Lung (tissue), 11 donors: ENCODE measurements at regions not wholly inside any gene's neighbourhood (a gene's known extent, or its start where the extent isn't known, plus 50 kb on each side); places are given as distances from the start of the nearest gene placed in this dataset.
"Not testable (repeated sequence)": the region's sequence is repeated elsewhere in the genome, so short reads cannot be mapped to it uniquely, and the experiment has no call there.

Experiments
- ATAC-seq: fragments of 200-7000 bp; cut with Tn5 transposase; one replicate; pipeline ENCODE4 v1.9.1; 2020; ENCODE audit warnings: moderate number of reproducible peaks; ENCODE audit not compliant: insufficient read depth, low FRiP score
- DNase-seq, 3 donors: peaks; one replicate each; pipeline ENCODE4 v3.0.0-alpha.2; 2013 to 2017
- H3K27ac ChIP-seq, 2 donors: one replicate each; pipeline ENCODE4 v1.5.1; 2013; ENCODE audit warnings: mild to moderate bottlenecking in 2 of 2, moderate library complexity in 2 of 2, control low read depth in 1 of 2, inconsistent platforms in 1 of 2, low read depth in 1 of 2, low read length in 1 of 2
- H3K27me3 ChIP-seq, 3 donors: one replicate each; pipeline ENCODE4 v1.5.1; 2013; ENCODE audit warnings: low read length in 2 of 3; ENCODE audit not compliant: control insufficient read depth in 3 of 3, insufficient read depth in 3 of 3
- H3K36me3 ChIP-seq, 4 donors: one replicate each; pipeline ENCODE4 v1.5.1; 2013; ENCODE audit warnings: low read length in 4 of 4, mild to moderate bottlenecking in 1 of 4, moderate library complexity in 1 of 4; ENCODE audit not compliant: control insufficient read depth in 4 of 4, insufficient read depth in 4 of 4
- H3K4me1 ChIP-seq, 5 donors: one replicate each; pipeline ENCODE4 v1.5.1; 2013; ENCODE audit warnings: low read length in 5 of 5, mild to moderate bottlenecking in 2 of 5, moderate library complexity in 1 of 5; ENCODE audit not compliant: control insufficient read depth in 5 of 5, insufficient read depth in 5 of 5
- H3K4me3 ChIP-seq: one replicate; pipeline ENCODE4 v1.5.1; 2013; ENCODE audit warnings: mild to moderate bottlenecking, control low read depth, moderate library complexity
- H3K9ac ChIP-seq, 2 donors: one replicate each; pipeline ENCODE4 v1.5.1; 2013; ENCODE audit warnings: low read length in 2 of 2, control low read depth in 1 of 2; ENCODE audit not compliant: insufficient read depth in 1 of 2
- H3K9me3 ChIP-seq, 4 donors: one replicate each; pipeline ENCODE4 v1.5.1; 2013; ENCODE audit warnings: low read length in 3 of 4, mild to moderate bottlenecking in 1 of 4, moderate library complexity in 1 of 4; ENCODE audit not compliant: control insufficient read depth in 4 of 4, insufficient read depth in 3 of 4
- CTCF ChIP-seq: IDR thresholded peaks from 2 replicates; pipeline ENCODE4 v1.5.1; 2012; ENCODE audit warnings: mild to moderate bottlenecking; ENCODE audit errors: control extremely low read depth, extremely low read depth
- WGBS, 2 donors: extraction: QIAGEN DNeasy Blood & Tissue Kit; methylation state at CpG; one replicate each; pipeline ENCODE4 v1.1.7; 2013; 5-methylcytosine and 5-hydroxymethylcytosine counted together
- donor health status: control.
- donor health status: control.
- donor health status: Bipolar disorder and iron deficiency.
- donor health status: healthy.
- donor health status: DM: yes; HTN: yes; CAD: no.

GRCh38 chr6:86087954-86088353 lies 445.3 kb upstream of the SYNCRIP start:
- H3K27ac ChIP-seq: no peak overlapping the region
- no peaks in the 10 kb centered on the region for H3K36me3 ChIP-seq
- no peak for TF ChIP-seq CTCF
- peaks cover 0 to 3% (median under 1%) of the 10 kb centered on the region in 4 donors for H3K9me3 ChIP-seq
- H3K4me3 ChIP-seq: no peak overlapping the region
- H3K9ac ChIP-seq: no peak overlapping the region
- no peak for ATAC-seq
- 90 to 94% methylated on average over 2 of the region's 2 CpGs for WGBS, 2 donors
- H3K4me1 ChIP-seq: no peaks in the 10 kb centered on the region
- H3K27me3 ChIP-seq: no peaks in the 10 kb centered on the region
- DNase-seq: no peak

GRCh38 chr6:86079938-86080337 lies 437.3 kb upstream of the SYNCRIP start:
- Histone ChIP-seq H3K4me3 (no peak overlapping the region), H3K9me3 (peaks cover 0 to 6% (median 1%) of the 10 kb centered on the region in 4 donors), H3K9ac (no peak overlapping the region), H3K4me1 (no peaks in the 10 kb centered on the region), H3K27ac (no peak overlapping the region), H3K27me3 (no peaks in the 10 kb centered on the region), H3K36me3 (no peaks in the 10 kb centered on the region)
- DNase-seq: no peak
- WGBS, 2 donors: 36 to 48% methylated on average over 1 of the region's 1 CpG
- ATAC-seq: no peak
- TF ChIP-seq CTCF: no peak

- TF ChIP-seq CTCF: no peak
- no peak for ATAC-seq
- H3K27ac ChIP-seq: no peak overlapping the region
- H3K4me3 ChIP-seq: no peak overlapping the region
- H3K9me3 ChIP-seq: peaks cover 0 to 5% (median 2%) of the 10 kb centered on the region in 4 donors
- no peaks in the 10 kb centered on the region for H3K36me3 ChIP-seq
- H3K9ac ChIP-seq: no peak overlapping the region
- no peak for DNase-seq
- no peaks in the 10 kb centered on the region for H3K27me3 ChIP-seq
- H3K4me1 ChIP-seq: no peaks in the 10 kb centered on the region
These were observed 427.5 kb upstream of the SYNCRIP start for GRCh38 chr6:86070151-86070550.

- H3K27ac ChIP-seq, DNase-seq: not testable (repeated sequence)
- WGBS, 2 donors: 86 to 87% methylated on average over 3 of the region's 3 CpGs
These were observed 422.3 kb upstream of the SYNCRIP start for GRCh38 chr6:86065002-86065401.

GRCh38 chr6:86057293-86057980 lies 414.8 kb upstream of the SYNCRIP start:
- H3K9me3 ChIP-seq, H3K4me3 ChIP-seq, H3K27ac ChIP-seq, ATAC-seq, H3K36me3 ChIP-seq, H3K9ac ChIP-seq, H3K4me1 ChIP-seq, DNase-seq, H3K27me3 ChIP-seq: not testable (repeated sequence)
- WGBS, 2 donors: 78 to 83% methylated on average over 18 of the region's 18 CpGs

More at GRCh38 chr6:86065002-86065401, 422.3 kb upstream of the SYNCRIP start:
- ATAC-seq, H3K9me3 ChIP-seq, H3K4me1 ChIP-seq, H3K36me3 ChIP-seq, H3K4me3 ChIP-seq, H3K9ac ChIP-seq, H3K27me3 ChIP-seq: not testable (repeated sequence)
